GDM1 (cell line): ENCODE measurements at regions not wholly inside any gene's neighbourhood (a gene's known extent, or its start where the extent isn't known, plus 50 kb on each side); places are given as distances from the start of the nearest gene placed in this dataset.
A peak's percentile ranks its signal among the peaks of the same experiment; 100 is the strongest.

Experiments
- DNase-seq: peaks from one replicate; lab custom pipeline; 2025; lab: John Stamatoyannopoulos, UW

- no peak for DNase-seq
These were observed 61.4 kb downstream of the TM2D3 start for GRCh38 chr15:101590785-101591184.

- DNase-seq, result no peak
These were observed 68.9 kb downstream of the TM2D3 start for GRCh38 chr15:101583284-101583683.

- DNase-seq, result no peak
These were observed 71.8 kb downstream of the TM2D3 start for GRCh38 chr15:101580431-101580830.

DNA sequence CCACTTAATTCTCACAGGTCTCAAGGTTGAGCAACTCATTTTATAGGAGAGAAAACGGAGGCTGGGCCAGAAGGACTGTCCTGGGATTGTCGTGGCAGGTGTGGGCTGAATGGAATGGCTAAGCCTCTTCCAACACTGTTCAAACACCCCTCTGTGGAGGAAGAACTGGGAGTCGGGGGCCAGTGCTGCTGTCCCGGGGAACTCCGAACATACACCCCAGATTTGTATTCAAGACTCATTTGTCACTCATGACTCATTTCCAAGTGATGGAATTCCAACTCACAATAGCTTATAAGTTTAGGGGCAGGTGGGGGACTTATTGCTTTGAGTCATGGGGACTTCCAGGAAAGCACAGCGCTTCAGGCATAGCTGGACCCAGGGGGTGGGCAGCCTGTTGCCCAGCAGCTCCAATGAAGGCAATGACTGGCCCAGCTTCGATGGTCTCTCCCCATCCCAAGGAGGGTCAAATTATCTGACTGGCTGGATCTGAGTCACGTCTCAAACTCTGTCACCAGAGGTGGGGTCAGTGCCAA, 72.5 kb downstream of the TM2D3 start:
- no peak for DNase-seq

- peak; percentile 41 for DNase-seq
These were observed 73.7 kb downstream of the TM2D3 start for GRCh38 chr15:101578443-101578894.

GRCh38 chr15:101573951-101574350, 78.2 kb downstream of the TM2D3 start:
- DNase-seq, result no peak

DNA sequence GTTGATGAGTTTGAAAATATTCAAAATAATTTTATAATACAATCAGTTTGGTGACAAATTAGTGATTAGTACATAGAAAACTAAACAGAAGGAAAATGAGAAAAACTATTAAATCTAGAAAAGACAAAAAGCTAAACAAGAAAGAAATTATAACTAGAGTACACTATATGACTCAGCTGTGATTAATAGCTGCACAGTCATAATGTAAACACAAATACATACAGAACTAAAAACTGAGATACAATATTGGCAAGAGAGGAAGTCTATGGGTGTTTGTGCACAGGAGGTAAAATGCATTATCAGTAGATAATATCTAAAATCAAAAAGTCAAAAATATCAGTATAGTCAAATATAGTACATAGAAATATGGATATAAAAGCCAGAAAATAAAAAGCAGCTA, 80.7 kb upstream of the PCSK6 start:
- no peak for DNase-seq

DNA sequence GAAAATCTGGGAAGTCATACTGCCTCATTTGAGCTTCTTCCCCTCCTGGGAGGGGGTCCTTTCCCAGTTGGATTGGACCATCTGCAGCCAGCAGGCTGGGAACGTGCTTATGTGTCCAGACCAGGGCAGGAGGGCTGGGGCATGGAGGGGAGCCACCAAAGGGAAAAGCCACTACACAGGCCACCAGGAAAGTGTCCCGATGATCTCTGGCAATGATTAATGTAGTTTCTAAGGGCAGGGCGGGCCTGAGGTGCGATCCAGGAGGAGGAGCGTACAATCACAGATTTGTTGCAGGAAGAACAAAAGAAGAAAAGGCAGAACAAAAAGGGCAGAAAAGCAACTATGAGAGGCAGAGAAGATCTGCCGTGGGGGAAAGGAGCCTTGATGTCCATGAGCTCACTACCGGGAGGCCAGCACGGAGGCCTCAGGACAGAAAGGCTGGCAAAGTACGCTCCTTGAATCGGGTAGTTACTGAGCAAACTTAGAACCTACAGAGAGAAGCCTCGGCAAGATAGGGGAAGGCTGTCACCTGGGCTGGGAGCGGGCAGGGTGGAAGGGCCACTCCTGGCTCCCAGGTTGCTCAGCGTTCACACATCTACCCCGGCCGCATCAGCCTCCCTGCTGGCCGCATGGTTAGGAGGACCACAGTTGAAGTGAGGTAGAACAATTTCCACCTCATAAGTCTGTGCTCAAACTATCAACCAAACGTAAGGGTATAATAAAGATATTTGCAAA, 79.5 kb upstream of the PCSK6 start:
- DNase-seq, result no peak

GRCh38 chr15:101568309-101568708, 78.8 kb upstream of the PCSK6 start:
- no peak for DNase-seq

- DNase-seq, result no peak
These were observed 77.4 kb upstream of the PCSK6 start for GRCh38 chr15:101566748-101567488.

- DNase-seq, result no peak
These were observed 75.9 kb upstream of the PCSK6 start for GRCh38 chr15:101565377-101565776.

DNA sequence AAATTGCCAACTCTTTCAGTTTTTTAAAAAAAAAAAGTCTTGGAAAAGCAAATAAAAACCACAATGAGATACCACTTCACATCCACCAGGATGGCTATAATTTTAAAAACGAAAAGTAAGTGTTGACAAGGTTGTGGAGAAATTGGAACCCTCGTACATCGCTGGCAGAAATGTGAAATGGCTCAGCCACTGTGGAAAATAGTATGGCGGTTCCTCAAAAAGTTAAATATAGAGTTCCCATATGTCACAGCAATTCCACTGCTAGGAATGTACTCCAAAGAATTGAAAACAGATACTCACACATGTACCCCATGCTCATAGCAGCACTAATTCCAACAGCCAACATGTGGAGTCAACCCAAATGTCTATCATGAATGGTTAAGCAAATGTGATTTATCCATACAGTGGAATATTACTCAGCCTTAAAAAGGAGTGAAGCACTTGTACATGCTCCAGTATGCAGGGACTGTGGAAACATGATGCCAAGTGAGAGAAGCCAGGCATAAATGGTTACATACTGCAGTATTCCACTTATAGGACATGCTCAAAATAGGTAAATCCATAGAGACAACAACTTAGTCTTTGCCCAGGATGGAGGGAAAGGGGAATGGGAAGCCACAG, 73.8 kb upstream of the PCSK6 start:
- no peak for DNase-seq

GRCh38 chr15:101562428-101563059, 73.0 kb upstream of the PCSK6 start:
- no peak for DNase-seq

DNA sequence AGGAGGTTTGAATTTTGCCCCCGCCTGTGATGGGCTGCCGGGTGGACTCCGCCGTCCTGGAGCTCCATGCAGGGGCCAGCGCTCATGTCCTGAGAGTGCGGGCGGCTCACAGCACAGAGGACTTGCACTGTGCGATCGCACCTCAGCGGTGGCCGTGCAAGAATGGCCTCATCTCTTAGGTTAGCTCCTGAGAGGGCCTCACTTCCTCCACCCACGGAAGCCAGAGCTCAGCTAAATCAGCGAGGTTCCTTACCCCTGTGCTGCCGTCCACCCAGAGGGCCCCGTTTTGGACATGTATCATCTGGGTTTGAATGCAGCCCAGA, 72.0 kb upstream of the PCSK6 start:
- DNase-seq, result no peak

GRCh38 chr15:101560722-101561583, 71.4 kb upstream of the PCSK6 start:
- DNase-seq, result no peak

- DNase-seq, result no peak
These were observed 70.4 kb upstream of the PCSK6 start for GRCh38 chr15:101559952-101560351.

DNA sequence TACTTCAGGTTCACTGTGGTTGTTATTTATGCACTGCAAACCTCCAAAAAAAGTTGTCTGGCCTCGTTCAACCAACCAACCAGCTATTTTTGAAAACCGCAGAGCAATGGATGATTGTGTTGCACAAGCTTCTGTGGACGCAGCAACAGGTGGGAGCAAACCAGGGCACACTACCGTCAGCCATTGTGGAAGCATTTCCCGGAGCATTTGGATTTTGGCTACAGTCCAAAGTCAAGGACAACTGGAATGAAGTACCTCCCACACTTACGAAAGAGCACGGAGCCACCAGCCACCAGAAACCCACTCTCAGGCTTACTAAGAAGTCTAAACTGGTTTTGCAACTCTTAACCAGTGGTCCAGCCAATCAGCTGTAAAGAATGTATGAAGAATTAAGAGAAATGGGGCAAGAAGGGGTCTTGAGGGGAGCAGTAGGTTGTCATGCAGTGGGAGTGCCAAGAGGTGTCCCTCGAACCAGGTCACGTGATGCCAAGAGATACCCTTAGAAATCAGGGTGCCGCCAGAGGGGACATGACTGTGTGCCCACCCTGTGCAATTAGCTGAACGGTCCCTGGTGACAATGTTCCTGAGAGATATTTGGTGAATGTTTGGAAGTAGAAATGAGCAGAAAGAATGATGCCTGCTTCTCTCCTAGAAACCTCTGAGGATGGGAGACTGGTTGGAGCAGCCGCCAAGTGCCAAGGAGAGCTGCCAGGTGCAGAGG, 68.9 kb upstream of the PCSK6 start:
- no peak for DNase-seq

- DNase-seq, result no peak
These were observed 66.8 kb upstream of the PCSK6 start for GRCh38 chr15:101556273-101556672.

DNA sequence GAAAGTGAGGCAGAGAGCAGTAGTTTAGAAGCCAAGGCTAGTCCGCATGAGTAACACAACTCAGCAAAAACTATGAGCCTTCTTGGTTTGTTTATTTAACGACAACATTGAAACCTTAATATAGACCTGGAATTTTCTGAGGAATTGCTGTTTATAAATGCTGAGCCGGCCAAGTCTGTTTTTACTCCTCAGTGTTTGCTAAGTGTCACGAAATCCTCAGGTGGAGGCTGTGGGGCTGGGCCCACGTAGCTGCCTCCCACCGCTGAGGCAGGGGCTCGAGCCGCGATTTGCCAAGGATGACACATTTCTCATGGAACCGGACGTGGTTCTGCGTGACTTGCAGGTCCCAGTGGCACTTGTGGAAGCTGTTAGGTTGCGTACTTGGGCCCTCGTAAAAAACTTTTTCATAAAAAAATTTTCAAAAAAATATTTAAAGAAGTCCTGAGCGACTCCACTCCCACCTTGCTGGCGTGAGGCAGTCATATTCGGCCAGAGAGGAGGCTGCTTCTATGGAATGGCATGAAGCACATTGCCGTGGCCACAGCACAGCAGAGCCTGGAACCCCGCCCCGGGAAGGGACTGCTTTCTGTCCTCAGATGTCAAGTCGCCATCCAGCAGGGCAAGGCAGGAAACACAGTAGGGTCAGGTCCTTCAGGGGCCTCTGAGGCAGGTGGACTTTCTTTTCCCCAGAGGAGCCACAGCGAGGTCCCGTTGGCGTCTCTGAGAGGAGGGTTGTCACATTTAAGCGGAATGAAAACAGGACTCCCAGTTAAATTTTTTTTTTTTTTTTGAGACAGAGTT, 64.8 kb upstream of the PCSK6 start:
- no peak for DNase-seq
